Cardiac fibroblast (primary cell): ENCODE measurements at regions not wholly inside any gene's neighbourhood (a gene's known extent, or its start where the extent isn't known, plus 50 kb on each side); places are given as distances from the start of the nearest gene placed in this dataset.

ENCODE experiments used
- DNase-seq, 2 donors: peaks; one replicate each; pipeline versions ENCODE4 v3.0.0 to v3.0.0-alpha.2; 2010; ENCODE audit warnings: low read depth in 2 of 2
- H3K4me3 ChIP-seq, 2 donors: replicated peaks in 1 of 2; 1 replicate in 1 of 2; 2 replicates in 1 of 2; pipeline ENCODE4 v1.5.1; 2011; ENCODE audit warnings: low read depth in 2 of 2, low read length in 2 of 2, mild to moderate bottlenecking in 2 of 2, moderate library complexity in 1 of 2
- TF ChIP-seq, protein P1 (sequence below): IDR thresholded peaks from one replicate; pipeline ENCODE4 v1.5.1; 2011; ENCODE audit warnings: low read depth, mild to moderate bottlenecking, low read length, inconsistent platforms

- DNase-seq: peak in 1 of 2 donors; percentile 39
These were observed 197.1 kb downstream of the NDFIP2 start for GRCh38 chr13:79678100-79678499.

DNA sequence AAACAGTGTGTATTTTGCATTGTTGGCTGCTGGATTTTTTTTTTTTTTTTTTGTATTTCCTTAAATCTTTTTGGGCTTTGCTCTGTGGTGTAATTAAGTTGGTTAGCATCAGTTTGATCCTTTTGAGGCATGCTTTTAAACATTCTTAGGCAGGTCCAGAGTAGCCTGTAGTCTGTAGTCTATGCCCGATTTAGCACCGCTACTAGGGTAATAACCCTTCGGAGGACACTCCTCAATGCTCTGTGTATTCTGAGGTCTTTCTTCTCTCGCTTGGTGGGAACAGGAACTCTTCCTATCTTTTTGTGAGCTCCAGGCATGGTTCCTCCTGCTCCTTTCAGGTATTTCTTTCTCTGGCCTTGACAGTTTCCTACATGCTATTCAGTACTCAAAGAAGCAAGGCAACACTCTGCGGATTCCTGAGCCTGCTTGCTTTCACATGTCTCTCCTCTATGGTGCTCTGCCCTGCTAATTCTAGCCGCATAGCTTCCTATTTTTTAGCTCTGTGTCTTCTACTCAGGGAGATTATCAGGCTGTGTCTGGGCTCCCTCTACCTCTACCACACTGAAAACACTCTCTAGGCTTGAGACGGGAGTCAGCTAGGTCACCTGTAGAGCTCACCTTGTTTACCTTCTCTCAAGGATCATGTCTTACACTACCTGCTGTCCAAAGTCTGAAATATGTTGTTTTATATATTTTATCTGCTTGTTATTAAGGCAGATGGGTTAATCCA is 195.1 kb downstream of the NDFIP2 start:
- no peak for DNase-seq
- H3K4me3 ChIP-seq: no peak overlapping the region
- TF ChIP-seq, protein P1, sequence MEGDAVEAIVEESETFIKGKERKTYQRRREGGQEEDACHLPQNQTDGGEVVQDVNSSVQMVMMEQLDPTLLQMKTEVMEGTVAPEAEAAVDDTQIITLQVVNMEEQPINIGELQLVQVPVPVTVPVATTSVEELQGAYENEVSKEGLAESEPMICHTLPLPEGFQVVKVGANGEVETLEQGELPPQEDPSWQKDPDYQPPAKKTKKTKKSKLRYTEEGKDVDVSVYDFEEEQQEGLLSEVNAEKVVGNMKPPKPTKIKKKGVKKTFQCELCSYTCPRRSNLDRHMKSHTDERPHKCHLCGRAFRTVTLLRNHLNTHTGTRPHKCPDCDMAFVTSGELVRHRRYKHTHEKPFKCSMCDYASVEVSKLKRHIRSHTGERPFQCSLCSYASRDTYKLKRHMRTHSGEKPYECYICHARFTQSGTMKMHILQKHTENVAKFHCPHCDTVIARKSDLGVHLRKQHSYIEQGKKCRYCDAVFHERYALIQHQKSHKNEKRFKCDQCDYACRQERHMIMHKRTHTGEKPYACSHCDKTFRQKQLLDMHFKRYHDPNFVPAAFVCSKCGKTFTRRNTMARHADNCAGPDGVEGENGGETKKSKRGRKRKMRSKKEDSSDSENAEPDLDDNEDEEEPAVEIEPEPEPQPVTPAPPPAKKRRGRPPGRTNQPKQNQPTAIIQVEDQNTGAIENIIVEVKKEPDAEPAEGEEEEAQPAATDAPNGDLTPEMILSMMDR: no peak

More at GRCh38 chr13:79678100-79678499, 197.1 kb downstream of the NDFIP2 start:
- TF ChIP-seq, protein P1: no peak
- no peak overlapping the region for H3K4me3 ChIP-seq

DNA sequence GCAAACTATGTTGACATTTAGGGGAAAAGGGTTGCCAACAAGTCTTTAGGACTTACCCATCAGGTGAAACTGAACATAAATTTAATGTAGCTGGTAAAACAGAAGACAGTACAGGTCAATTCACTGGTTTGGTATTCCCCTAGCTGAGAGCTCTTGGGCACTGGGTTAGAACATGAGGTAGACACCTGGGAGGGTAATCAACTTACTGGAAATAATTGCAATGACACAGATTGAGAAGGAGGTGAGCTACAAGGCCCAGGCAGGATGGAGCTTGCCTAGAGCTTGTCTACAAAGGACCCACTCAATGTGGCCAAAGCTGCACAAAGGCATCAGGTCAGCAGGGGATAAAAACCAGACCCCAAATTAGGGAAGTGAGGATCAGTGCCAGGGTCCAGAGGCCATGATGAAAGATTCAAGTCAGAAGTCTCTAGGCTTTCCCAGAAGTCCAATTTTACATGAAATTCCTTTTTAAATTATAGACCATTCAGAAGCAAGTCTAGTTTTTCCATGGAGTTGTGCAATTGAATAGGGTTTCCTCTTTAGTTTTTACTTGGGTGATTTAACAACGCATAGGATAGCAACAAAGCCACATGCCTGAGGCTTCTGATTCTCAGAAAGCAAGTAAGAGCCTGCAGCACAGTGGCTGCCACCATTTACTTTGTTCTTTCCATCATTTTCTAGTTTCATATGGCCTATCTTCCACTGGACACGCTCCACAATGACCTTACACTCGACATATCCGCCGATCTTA is 194.0 kb downstream of the NDFIP2 start:
- no peak for DNase-seq
- TF ChIP-seq, protein P1: no peak
- H3K4me3 ChIP-seq: no peak overlapping the region

- TF ChIP-seq, protein P1: no peak
- H3K4me3 ChIP-seq: no peak overlapping the region
- no peak for DNase-seq
These were observed 193.0 kb downstream of the NDFIP2 start for GRCh38 chr13:79673993-79674377.

DNA sequence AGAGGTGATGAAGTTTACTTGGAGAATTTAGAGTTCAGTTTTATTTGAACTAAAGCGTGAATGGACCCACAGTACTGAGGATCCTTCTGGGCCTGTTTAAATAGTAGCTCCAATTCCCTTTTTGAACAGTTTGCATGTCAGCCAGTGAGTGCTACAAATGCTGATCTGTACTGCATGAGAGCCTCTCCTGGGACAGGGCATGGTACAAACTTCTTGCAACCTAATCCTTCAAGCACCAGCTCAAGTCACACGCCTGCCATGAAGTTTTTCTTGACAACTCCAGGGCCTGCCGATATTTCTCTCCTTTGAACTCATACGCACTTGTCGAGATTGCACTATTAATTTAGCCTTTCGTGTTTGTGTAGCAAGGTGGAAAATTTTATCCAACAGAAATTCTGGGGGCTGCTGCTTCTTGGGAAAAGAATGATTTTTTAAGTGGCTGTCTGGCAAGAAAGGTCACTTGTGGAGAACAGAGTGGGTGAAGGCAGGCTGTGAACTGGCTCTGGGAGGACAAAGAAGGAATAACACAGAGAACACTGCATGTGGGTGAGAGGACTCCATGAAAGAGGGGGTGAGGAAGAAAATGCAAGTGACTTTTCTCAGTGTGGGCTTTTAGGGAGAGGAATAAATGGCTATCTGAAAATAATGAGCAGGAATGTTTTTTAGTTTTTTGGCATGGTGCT is 192.5 kb downstream of the NDFIP2 start:
- TF ChIP-seq, protein P1: no peak
- no peak overlapping the region for H3K4me3 ChIP-seq
- DNase-seq: no peak

DNA sequence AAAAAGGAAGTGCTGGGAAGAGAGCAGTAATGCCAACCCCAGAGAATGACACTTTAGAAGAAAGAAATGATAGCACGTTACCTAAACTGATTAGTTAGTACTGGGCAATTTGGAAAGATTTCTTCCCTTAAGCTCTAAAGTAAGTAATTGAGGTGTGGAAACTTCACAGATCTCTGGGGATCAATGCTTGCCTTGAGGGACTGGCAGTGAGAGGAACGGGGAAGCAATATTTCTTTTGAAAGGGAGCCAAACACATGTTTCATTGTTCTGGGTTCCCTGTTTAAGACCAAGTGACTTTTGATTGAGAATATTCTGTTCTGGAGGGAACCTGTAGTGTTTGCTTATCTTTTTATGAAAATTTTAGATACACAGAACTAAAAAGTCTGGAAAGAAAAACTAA is 190.5 kb downstream of the NDFIP2 start:
- no peak overlapping the region for H3K4me3 ChIP-seq
- TF ChIP-seq, protein P1: no peak
- no peak for DNase-seq
